Activated naive CD4-positive, alpha-beta T cell treated with anti-CD3 and anti-CD28 coated beads for 36 hours (primary cell): ENCODE measurements at regions not wholly inside any gene's neighbourhood (a gene's known extent, or its start where the extent isn't known, plus 50 kb on each side); places are given as distances from the start of the nearest gene placed in this dataset.

Source experiments
- CTCF ChIA-PET: fragments of 350-600 bp; sonication (Branson Sonifier 250); formaldehyde crosslinking; loops from one replicate; lab custom pipeline; 2021; ENCODE audit warnings: antibody characterized with exemption; lab: Charles Lee
- DNase-seq: peaks from one replicate; pipeline ENCODE4 v3.0.0-alpha.2; 2020
- H3K27ac Mint-ChIP-seq: one replicate; pipeline ENCODE4 v1.8.0; 2021; ENCODE audit warnings: mild to moderate bottlenecking, mixed read lengths
- H3K27me3 Mint-ChIP-seq: one replicate; pipeline ENCODE4 v1.8.0; 2021; ENCODE audit warnings: low read depth, mixed read lengths
- H3K36me3 Mint-ChIP-seq: one replicate; pipeline ENCODE4 v1.8.0; 2021; ENCODE audit warnings: low read depth, mixed read lengths
- H3K4me1 Mint-ChIP-seq: one replicate; pipeline ENCODE4 v1.8.0; 2021; ENCODE audit warnings: low read depth, mixed read lengths
- H3K4me3 Mint-ChIP-seq: one replicate; pipeline ENCODE4 v1.8.0; 2021; ENCODE audit warnings: mild to moderate bottlenecking, moderate library complexity, mixed read lengths
- H3K9me3 Mint-ChIP-seq: one replicate; pipeline ENCODE4 v1.8.0; 2021; ENCODE audit warnings: mixed read lengths
- intact Hi-C: fragments of 100-400 bp; cut with micrococcal nuclease; formaldehyde crosslinking; loops from one replicate; pipeline ENCODE4 v1.15.1; 2023

DNA sequence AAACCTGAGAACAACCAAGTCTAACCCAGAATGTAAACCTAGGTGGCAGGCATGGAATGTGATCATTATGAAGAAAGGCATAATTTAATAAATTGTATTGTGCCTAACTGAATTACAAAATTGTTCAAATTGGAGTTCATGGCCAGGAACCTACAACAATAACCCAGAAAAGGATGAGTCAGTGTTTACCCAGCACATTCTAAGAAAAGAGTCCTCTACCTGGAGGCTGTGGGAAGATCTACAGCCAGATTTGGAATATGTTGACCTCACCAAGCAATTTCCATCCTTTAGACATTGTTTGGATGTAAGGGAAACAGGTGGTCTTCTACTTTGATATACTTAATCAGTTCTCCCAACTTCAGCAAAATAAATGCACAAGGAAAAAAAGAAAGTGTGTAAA, 152.2 kb downstream of the TMEM161B start:
- no peak overlapping the region for H3K27ac Mint-ChIP-seq
- CTCF ChIA-PET, result no interaction called here
- peaks cover 29% of the 10 kb centered on the region for H3K27me3 Mint-ChIP-seq
- H3K4me1 Mint-ChIP-seq, result no peaks in the 10 kb centered on the region
- no peaks in the 10 kb centered on the region for H3K36me3 Mint-ChIP-seq
- no peaks in the 10 kb centered on the region for H3K9me3 Mint-ChIP-seq
- intact Hi-C loops, result no loop called here
- no peak for DNase-seq
- no peak overlapping the region for H3K4me3 Mint-ChIP-seq

GRCh38 chr5:88115211-88115610, 153.4 kb downstream of the TMEM161B start:
- Mint-ChIP-seq H3K4me1 (no peaks in the 10 kb centered on the region), H3K27me3 (peaks cover 25% of the 10 kb centered on the region), H3K36me3 (no peaks in the 10 kb centered on the region), H3K4me3 (no peak overlapping the region), H3K9me3 (no peaks in the 10 kb centered on the region), H3K27ac (no peak overlapping the region)
- CTCF ChIA-PET, result no interaction called here
- no peak for DNase-seq
- intact Hi-C loops, result no loop called here

- CTCF ChIA-PET, result no interaction called here
- no peak for DNase-seq
- Mint-ChIP-seq H3K4me3 (no peak overlapping the region), H3K27me3 (peaks cover 16% of the 10 kb centered on the region), H3K27ac (no peak overlapping the region), H3K4me1 (no peaks in the 10 kb centered on the region), H3K36me3 (no peaks in the 10 kb centered on the region), H3K9me3 (no peaks in the 10 kb centered on the region)
- intact Hi-C loops, result no loop called here
Measured at GRCh38 chr5:88113429-88113828, 155.2 kb downstream of the TMEM161B start.

GRCh38 chr5:88109818-88110217, 158.8 kb downstream of the TMEM161B start:
- Mint-ChIP-seq H3K27ac (no peak overlapping the region), H3K4me1 (no peaks in the 10 kb centered on the region), H3K9me3 (no peaks in the 10 kb centered on the region), H3K4me3 (no peak overlapping the region), H3K27me3 (peaks cover 6% of the 10 kb centered on the region), H3K36me3 (no peaks in the 10 kb centered on the region)
- no peak for DNase-seq
- CTCF ChIA-PET, result no interaction called here
- intact Hi-C loops, result no loop called here

DNA sequence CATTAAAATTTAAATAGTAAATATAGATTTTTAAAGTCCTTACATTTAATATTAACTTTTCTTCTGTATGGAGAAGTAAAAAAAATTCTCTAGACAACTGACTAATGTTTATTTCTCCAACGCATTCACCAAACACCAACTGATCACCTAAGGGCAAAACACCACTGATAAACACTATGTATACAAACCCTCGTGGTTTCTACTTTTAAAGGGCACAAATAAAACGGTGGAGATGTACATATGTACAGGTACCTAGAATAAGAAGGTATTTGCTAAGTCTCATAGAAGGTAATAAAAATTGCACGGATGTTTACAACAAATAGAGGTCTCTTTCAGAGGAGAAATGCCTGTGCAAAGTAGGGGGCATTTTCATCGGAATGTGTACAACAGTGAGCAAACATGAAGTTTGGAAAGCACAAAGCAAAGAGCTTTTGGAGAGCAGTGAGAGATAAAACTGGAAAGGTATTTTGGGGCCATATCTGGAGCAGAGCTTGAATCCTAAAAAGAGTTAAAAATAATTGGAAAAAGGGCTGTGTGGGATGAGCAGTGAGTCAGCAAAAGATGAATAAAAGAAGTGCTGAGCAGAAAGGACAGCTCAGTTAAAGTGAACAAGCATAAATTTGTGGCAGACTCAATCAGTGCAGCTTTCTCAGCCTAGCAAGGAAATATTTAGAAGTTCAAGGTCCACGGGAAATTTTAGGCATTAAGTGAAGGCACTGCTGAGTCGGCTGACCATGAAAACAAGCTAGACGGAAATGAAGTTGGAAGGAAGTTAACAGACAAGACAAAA, 160.0 kb downstream of the TMEM161B start:
- Mint-ChIP-seq H3K9me3 (no peaks in the 10 kb centered on the region), H3K27ac (no peak overlapping the region), H3K36me3 (no peaks in the 10 kb centered on the region), H3K4me3 (no peak overlapping the region), H3K4me1 (no peaks in the 10 kb centered on the region), H3K27me3 (peaks cover 12% of the 10 kb centered on the region)
- CTCF ChIA-PET, result no interaction called here
- no peak for DNase-seq
- intact Hi-C loops, result no loop called here

GRCh38 chr5:88094906-88095496, 173.6 kb downstream of the TMEM161B start:
- intact Hi-C loops, result no loop called here
- Mint-ChIP-seq H3K4me3 (no peak overlapping the region), H3K9me3 (no peaks in the 10 kb centered on the region), H3K27me3 (peaks cover 6% of the 10 kb centered on the region), H3K36me3 (no peaks in the 10 kb centered on the region), H3K4me1 (no peaks in the 10 kb centered on the region), H3K27ac (no peak overlapping the region)
- CTCF ChIA-PET, result no interaction called here
- no peak for DNase-seq

GRCh38 chr5:88094403-88094802, 174.2 kb downstream of the TMEM161B start:
- H3K4me3 Mint-ChIP-seq, result no peak overlapping the region
- H3K27ac Mint-ChIP-seq, result no peak overlapping the region
- CTCF ChIA-PET, result no interaction called here
- H3K4me1 Mint-ChIP-seq, result no peaks in the 10 kb centered on the region
- H3K9me3 Mint-ChIP-seq, result no peaks in the 10 kb centered on the region
- no peaks in the 10 kb centered on the region for H3K36me3 Mint-ChIP-seq
- intact Hi-C loops, result no loop called here
- H3K27me3 Mint-ChIP-seq, result peaks cover 9% of the 10 kb centered on the region
- no peak for DNase-seq

DNA sequence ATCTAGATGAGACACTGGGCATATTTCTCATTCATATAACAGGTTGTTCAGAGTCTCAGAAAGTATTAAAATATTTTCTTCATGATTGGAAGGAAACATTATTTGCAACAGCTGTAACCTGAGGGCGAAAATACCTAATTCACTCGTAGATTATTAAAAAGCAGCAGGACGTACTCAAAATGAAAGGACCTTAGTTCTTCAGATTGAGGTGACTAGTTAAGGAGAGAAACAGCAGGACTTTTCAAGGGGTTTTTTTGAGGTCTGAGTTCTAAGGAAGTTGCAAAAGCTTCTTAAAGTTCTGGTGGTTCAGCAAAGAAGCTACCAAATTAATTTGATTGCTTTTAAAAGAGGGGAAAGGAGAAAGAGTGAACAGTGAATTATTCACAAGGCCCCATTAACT, 174.9 kb downstream of the TMEM161B start:
- H3K27me3 Mint-ChIP-seq, result peaks cover 9% of the 10 kb centered on the region
- DNase-seq, result no peak
- H3K27ac Mint-ChIP-seq, result no peak overlapping the region
- H3K4me1 Mint-ChIP-seq, result no peaks in the 10 kb centered on the region
- H3K4me3 Mint-ChIP-seq, result no peak overlapping the region
- H3K36me3 Mint-ChIP-seq, result no peaks in the 10 kb centered on the region
- CTCF ChIA-PET, result no interaction called here
- no peaks in the 10 kb centered on the region for H3K9me3 Mint-ChIP-seq
- intact Hi-C loops, result no loop called here

GRCh38 chr5:88092958-88093605, 175.6 kb downstream of the TMEM161B start:
- no peaks in the 10 kb centered on the region for H3K36me3 Mint-ChIP-seq
- CTCF ChIA-PET, result no interaction called here
- no peak overlapping the region for H3K4me3 Mint-ChIP-seq
- H3K27ac Mint-ChIP-seq, result no peak overlapping the region
- intact Hi-C loops, result no loop called here
- no peaks in the 10 kb centered on the region for H3K9me3 Mint-ChIP-seq
- H3K4me1 Mint-ChIP-seq, result no peaks in the 10 kb centered on the region
- DNase-seq, result no peak
- H3K27me3 Mint-ChIP-seq, result peaks cover 9% of the 10 kb centered on the region

DNA sequence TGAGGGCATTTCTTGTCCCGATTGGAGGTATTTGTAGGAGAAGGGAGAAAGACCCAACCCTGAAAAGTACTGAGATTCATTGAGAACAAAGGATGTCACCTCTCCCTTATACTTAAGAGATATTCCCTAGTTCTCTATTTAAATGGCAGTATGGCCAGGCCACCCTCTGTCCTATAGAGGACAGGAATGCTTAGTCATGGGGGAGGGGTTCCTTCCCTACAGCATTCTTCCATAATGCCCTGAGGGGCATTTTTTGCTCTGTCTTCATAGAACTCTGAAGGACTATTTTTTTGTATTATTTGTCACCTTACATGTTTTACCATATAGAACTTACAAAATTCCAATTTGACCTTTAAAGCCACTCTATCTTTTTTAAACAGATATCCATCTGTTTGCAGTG, 176.3 kb downstream of the TMEM161B start:
- Mint-ChIP-seq H3K9me3 (no peaks in the 10 kb centered on the region), H3K27ac (no peak overlapping the region), H3K27me3 (peaks cover 9% of the 10 kb centered on the region), H3K4me1 (no peaks in the 10 kb centered on the region), H3K36me3 (no peaks in the 10 kb centered on the region), H3K4me3 (no peak overlapping the region)
- intact Hi-C loops, result no loop called here
- CTCF ChIA-PET, result no interaction called here
- DNase-seq, result no peak

DNA sequence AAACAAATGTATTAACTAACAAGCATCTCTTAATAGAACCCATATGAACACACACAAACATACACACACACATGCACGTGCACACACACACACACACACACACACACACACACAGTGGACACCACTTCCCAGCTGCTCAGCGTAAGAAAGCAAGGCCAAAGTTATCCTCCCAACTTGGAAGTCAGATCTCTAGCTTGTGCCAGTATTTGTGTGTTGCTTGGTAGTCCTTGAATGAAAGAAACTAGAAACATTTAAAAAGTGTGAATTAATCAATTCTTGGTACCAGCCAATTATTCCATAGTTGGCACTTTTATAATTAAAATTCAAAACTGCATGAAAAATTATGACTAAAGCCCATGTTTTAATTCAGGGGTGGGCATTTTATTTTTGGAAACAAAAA, 178.1 kb downstream of the TMEM161B start:
- Mint-ChIP-seq H3K4me3 (no peak overlapping the region), H3K9me3 (no peaks in the 10 kb centered on the region), H3K4me1 (no peaks in the 10 kb centered on the region), H3K27ac (no peak overlapping the region), H3K27me3 (peaks cover 9% of the 10 kb centered on the region), H3K36me3 (no peaks in the 10 kb centered on the region)
- CTCF ChIA-PET, result no interaction called here
- no peak for DNase-seq
- intact Hi-C loops, result no loop called here

DNA sequence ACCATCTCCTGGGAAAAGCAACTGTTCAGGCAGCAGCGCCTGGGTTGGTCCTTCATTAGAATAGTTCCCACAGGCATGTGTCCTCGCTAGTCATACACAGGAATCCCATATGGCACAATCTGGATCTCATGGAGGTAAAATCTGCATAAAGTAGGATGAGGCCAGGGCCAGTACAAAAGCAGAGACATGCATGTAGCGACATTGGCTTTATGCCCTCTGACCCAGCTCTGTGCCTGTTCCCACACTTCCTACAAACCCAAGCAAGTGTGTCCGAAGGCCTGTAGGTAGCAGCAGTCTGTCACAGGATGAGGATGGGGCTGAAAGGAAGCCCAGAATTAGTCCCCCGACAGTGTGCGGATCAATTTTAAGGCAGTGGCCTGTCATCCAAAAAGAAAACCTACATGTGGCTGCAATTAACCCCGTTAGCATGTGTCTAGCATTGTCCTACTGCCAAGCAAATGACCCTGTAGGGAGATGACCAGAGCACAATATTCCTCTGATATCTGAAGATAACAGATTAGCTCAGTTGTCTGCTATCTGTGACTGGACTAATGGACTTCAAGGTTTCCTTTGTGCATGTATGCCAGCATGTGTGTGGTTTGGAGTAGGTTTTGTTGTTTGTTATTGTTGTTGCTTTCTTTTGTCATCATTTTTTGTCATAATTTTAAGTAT, 178.8 kb downstream of the TMEM161B start:
- Mint-ChIP-seq H3K4me1 (no peaks in the 10 kb centered on the region), H3K9me3 (no peaks in the 10 kb centered on the region), H3K4me3 (no peak overlapping the region), H3K27ac (no peak overlapping the region), H3K36me3 (no peaks in the 10 kb centered on the region), H3K27me3 (peaks cover 9% of the 10 kb centered on the region)
- no peak for DNase-seq
- intact Hi-C loops, result no loop called here
- CTCF ChIA-PET, result no interaction called here
